Stimulated activated CD8-positive, alpha-beta memory T cell treated with anti-CD3 and anti-CD28 coated beads, Interleukin-7, amount 100 ng/mL, for 24 hours (primary cell): ENCODE measurements at regions not wholly inside any gene's neighbourhood (a gene's known extent, or its start where the extent isn't known, plus 50 kb on each side); places are given as distances from the start of the nearest gene placed in this dataset.

Experiments
- DNase-seq: peaks from one replicate; pipeline ENCODE4 v3.0.0-alpha.2; 2020; ENCODE audit warnings: low read depth

GRCh38 chr11:32267679-32268187, 167.6 kb downstream of the WT1 start:
- DNase-seq: no peak

- DNase-seq: no peak
Measured at GRCh38 chr11:32273931-32274330, 161.4 kb downstream of the WT1 start.

- no peak for DNase-seq
Measured at GRCh38 chr11:32279672-32280071, 155.7 kb downstream of the WT1 start.

GRCh38 chr11:32280339-32280738, 155.0 kb downstream of the WT1 start:
- DNase-seq: no peak

- no peak for DNase-seq
Measured at GRCh38 chr11:32288276-32288675, 147.1 kb downstream of the WT1 start.

GRCh38 chr11:32289701-32290100, 145.6 kb downstream of the WT1 start:
- DNase-seq: no peak

GRCh38 chr11:32290783-32291182, 144.6 kb downstream of the WT1 start:
- no peak for DNase-seq

GRCh38 chr11:32297611-32298011, 137.7 kb downstream of the WT1 start:
- DNase-seq: no peak

GRCh38 chr11:32302826-32303225, 132.5 kb downstream of the WT1 start:
- DNase-seq: no peak

- no peak for DNase-seq
Measured at GRCh38 chr11:32304521-32304920, 130.8 kb downstream of the WT1 start.

GRCh38 chr11:32305460-32305859, 129.9 kb downstream of the WT1 start:
- DNase-seq: no peak

- no peak for DNase-seq
Measured at GRCh38 chr11:32307471-32307870, 127.9 kb downstream of the WT1 start.

GRCh38 chr11:32307913-32308312, 127.4 kb downstream of the WT1 start:
- no peak for DNase-seq

- no peak for DNase-seq
Measured at GRCh38 chr11:32309530-32310213, 125.7 kb downstream of the WT1 start.

GRCh38 chr11:32310214-32310601, 125.1 kb downstream of the WT1 start:
- no peak for DNase-seq

GRCh38 chr11:32311346-32312065, 123.8 kb downstream of the WT1 start:
- no peak for DNase-seq

GRCh38 chr11:32312206-32312817, 123.0 kb downstream of the WT1 start:
- DNase-seq: no peak

- DNase-seq: no peak
Measured at GRCh38 chr11:32312865-32313403, 122.4 kb downstream of the WT1 start.

GRCh38 chr11:32313477-32313876, 121.9 kb downstream of the WT1 start:
- no peak for DNase-seq

- no peak for DNase-seq
Measured at GRCh38 chr11:32315121-32315520, 120.2 kb downstream of the WT1 start.

- no peak for DNase-seq
Measured at GRCh38 chr11:32316232-32316631, 119.1 kb downstream of the WT1 start.

GRCh38 chr11:32316858-32317642, 118.3 kb downstream of the WT1 start:
- no peak for DNase-seq
